H4 (cell line): ENCODE measurements at regions not wholly inside any gene's neighbourhood (a gene's known extent, or its start where the extent isn't known, plus 50 kb on each side); places are given as distances from the start of the nearest gene placed in this dataset.
A peak's percentile ranks its signal among the peaks of the same experiment; 100 is the strongest.

Source experiments
- DNase-seq: peaks from one replicate; pipeline ENCODE4 v3.0.0-alpha.2; 2015; ENCODE audit warnings: low spot score

- DNase-seq: no peak
These were observed 190.7 kb downstream of the HLX start for GRCh38 chr1:221069986-221070385.

DNA sequence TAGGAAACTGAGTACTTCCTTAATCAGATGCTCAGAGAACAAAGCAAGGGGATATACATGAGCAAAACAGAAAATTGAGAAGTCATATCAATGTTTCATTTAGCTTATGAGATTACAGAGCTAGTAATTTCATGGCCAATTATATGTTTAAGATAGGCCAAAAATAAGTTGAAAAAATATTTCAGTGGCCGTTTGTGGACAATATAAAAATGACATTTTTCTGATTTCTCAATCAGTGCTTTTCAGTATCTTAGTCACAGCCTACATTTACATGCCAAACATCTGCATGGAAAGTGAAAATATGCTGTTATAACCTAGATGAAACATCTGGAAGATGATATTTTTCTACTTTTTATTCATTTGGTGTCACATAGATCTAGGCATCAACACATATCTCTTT lies 192.5 kb downstream of the HLX start:
- no peak for DNase-seq

- no peak for DNase-seq
These were observed 193.0 kb downstream of the HLX start for GRCh38 chr1:221072214-221072613.

- DNase-seq: no peak
These were observed 195.1 kb downstream of the HLX start for GRCh38 chr1:221074332-221074731.

- DNase-seq: no peak
These were observed 196.7 kb downstream of the HLX start for GRCh38 chr1:221075911-221076310.

DNA sequence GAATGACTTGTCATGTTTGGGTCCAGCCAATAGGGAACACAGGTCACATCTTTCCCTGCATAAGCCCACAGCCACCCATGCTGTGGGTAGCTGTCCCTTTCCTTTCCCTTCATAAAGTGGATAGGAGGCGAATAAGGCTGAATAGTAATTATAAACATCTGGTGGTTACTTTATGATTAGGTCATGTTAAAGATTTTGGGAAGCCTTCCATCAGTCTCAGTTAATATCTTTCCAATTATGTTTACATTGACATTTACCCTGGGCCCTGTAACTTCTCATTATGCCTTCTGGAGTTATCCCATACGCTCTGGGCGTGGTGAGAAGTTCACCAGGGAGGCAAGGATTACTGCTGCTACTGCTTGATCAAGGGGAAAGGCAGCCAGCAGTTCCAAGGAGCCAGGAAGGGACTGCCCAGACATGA lies 197.2 kb downstream of the HLX start:
- DNase-seq: no peak

- DNase-seq: no peak
These were observed 199.2 kb downstream of the HLX start for GRCh38 chr1:221078260-221078965.

DNA sequence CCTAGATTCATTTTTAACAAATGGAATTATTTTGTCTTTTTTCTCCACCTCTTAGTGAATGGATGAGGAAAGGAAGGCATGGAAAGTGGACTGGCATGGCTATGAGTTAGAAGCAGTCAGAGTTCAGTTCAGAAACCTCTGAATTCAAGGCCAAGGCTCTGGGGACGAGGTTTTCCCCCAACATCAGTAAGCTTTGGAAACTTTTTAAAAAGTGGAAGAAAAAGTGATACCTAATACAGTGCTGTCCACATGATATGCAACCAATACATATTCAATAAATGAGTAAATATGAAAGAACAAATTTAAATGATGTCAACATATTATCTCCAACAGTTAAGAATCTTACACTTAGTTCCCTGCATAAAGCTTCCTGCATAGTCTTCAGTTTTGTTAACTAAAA lies 204.7 kb downstream of the HLX start:
- no peak for DNase-seq

DNA sequence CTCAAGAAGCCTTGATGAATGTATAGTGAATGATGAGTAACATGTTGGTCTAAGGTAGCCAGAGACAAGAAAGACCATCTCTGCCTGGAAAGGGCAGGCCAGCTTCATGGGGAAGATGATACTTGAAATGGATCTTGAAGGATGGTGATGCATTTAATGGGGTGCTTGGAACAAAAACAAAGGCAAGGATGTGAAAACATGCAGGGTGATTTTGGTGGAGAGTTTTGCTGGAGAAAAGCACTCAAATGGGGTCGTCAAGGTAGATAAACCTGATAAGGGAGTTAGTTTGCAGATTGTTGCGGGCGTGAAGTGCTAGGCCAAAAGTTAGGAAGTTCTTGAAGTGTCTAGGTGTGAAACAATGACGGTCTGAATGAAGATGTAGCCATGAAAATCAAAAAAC lies 205.4 kb downstream of the HLX start:
- no peak for DNase-seq

DNA sequence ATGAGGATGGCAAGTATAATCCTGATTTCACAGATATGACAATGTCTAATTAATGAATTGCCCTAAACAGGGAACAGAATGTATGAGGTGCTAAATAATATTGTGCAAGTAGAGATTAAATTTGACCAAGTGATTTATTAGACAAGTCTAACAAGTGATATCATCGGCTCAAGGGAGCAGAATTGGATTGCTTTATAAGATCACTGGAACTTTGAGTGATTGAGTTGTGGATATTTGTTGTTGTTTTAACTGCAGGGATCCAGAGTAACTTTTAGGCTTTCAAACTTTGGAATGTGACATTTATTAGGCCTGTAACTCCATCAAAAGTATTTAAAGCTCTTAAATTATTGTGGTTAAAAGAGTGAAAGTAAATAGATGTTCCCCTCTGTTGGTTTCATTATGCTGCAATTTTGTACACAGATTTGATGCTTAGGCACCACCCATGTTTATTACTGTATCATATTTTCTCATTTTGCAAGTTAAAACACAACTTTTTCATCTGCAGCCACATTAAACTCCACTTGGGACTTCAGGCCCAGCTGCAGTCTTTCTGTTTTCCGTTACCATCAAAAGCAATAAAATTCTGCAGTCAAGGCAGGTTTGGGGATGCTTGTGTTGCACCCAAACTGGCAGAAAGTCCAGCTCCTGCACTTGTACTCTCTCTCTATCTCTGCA lies 206.6 kb downstream of the HLX start:
- no peak for DNase-seq

DNA sequence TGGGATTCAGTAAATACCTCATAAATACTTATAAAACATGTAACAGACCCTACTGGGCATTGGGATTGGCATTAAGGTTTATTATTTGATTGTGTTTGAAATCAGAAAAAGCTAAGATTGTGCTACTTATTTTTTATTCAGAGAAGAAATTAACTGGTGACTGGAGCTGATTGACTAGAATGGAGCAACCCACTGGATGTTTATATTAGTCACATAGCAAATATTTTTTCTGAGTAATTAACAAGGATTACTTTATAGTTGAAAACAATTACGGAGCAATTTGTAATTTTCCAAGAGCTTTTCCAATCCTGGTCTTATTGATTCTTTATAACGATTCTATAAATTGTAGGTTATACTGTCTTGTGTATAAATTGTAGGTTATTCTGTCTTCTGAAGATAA lies 208.7 kb downstream of the HLX start:
- no peak for DNase-seq

DNA sequence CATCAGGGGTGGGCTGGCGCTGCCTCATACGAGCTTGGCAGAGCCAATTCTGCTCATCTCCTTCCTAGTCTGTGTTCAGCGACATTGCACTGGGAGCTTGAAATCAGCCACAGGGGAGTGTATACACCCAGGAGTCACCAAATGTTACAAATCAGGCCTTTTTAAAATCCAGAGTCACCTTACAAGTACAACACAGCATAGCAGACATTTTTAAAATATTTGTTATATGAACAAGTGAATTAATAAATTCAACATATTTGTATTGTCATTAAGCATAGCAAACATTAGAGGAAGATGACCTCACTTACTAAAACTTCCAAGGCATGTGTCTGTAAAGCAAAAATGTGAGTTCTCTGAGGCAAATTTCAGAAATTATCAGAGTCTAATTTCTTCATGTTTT lies 210.0 kb downstream of the HLX start:
- DNase-seq: no peak

DNA sequence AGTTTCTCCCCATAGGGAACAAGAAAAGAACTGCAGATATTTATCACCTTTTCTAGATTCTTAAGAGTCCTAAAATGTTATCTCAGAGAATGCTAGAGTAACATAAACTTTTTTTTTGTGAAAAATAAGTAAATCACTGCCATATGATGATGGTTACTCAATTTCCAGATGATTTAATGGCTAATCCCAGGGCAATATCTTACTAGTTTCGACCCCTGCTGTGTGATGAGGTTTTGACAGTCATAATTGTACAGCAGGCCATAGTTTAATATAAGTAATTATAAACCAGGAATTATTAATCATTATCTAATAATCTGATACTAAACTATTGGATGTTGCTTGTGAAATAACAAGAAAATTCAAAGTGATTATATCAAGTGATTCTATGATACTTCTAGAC lies 210.6 kb downstream of the HLX start:
- DNase-seq: no peak

GRCh38 chr1:221093903-221094791 lies 214.9 kb downstream of the HLX start:
- DNase-seq: peak; percentile 56

DNA sequence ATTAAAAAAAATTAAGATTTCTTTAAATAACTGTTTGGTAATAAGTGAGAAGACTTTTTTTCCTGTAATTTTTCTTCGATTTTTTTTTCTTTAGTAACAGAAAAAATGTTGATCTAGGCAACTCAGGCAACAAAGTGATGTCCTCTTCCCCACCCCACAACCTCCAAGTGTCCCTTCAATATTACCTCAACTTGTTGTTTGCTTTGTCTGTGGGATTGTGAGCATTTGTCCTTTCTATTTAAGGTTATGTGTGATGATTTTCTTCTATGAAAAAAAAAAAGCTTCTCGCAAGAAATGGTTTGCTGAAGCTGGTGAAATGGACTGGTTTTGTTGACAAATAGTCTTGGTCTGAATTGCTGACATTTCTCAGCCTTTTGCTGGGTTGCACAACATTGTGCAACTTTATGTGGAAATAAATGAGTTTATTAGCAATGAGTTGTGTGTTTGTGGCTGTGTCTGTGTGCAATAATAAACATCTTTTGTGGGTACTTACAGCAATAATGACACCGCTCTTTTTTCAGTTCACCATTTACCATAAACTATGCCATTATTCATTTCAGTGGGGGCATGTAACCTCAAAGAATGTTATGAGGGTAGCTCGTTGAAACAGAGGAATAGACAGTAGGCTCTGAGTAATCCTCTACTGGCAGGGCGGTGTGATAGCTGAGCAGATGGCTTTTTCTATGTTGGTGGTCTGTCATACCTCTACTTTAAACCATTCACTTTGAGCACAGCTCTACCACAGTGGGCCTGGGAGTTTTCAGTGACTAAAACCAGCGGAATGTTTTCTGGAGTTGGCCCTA lies 218.4 kb downstream of the HLX start:
- DNase-seq: peak; percentile 99

DNA sequence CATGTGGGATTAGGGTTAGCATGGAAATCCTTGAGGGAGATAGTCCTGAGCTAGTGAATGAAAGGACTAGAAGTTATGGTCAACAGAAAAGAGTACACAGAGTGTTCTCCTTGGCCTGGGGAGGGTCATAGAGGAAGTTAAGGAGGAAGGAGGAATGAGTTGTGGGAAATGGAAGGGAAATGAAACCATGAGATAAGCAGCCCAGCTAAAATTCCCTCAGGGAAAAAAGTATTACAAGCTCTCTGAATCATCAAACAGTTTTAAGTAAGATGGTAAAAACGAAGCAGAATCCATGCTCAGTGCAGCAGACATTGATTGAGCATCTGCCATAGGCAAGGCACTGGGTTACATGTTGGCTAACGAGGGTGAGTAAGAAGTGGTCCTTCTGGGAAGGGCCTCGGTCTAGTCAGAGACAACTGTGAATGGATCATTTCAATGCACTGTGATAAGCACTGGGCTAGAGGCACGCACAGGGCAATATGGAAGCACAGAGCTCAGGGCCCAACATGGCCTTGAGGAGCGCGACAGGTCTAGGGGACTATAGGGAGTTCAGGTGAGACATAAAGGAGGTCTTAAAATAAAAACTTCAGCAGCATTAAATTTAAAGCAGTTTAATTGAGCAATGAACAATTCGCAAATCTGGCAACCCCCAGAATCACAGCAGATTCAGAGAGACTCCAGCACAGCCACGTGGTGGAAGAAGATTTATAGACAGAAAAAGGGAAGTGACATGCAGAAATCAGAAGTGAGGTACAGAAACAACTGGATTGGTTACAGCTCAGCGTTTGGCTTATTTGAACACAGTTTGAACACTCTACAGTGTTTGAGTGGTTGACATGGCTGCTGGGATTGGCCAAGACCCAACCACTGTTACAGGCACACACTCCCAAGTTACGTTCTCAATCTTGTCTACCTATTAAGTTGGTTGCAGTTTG lies 219.5 kb downstream of the HLX start:
- DNase-seq: no peak

- DNase-seq: no peak
These were observed 220.7 kb downstream of the HLX start for GRCh38 chr1:221099747-221100595.

DNA sequence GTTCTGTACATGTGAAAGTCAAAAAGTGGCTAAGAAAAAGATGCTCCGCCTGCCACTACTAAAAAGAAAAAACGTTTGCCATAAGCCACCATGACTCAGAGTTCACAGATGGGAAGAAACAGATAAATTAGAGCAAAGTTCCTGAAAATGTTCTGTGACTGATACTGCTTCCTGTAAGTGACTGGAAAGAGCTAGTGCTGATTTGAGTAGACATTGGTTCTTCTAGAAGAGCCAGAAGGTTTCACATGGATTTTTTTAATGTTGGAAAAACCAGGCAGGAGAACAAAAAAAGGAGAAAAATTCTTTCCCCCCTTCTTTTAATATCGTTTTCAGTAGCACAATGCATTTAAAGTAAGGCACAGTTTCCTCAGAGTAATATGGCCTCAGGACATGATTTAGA lies 221.4 kb downstream of the HLX start:
- DNase-seq: peak; percentile 76

DNA sequence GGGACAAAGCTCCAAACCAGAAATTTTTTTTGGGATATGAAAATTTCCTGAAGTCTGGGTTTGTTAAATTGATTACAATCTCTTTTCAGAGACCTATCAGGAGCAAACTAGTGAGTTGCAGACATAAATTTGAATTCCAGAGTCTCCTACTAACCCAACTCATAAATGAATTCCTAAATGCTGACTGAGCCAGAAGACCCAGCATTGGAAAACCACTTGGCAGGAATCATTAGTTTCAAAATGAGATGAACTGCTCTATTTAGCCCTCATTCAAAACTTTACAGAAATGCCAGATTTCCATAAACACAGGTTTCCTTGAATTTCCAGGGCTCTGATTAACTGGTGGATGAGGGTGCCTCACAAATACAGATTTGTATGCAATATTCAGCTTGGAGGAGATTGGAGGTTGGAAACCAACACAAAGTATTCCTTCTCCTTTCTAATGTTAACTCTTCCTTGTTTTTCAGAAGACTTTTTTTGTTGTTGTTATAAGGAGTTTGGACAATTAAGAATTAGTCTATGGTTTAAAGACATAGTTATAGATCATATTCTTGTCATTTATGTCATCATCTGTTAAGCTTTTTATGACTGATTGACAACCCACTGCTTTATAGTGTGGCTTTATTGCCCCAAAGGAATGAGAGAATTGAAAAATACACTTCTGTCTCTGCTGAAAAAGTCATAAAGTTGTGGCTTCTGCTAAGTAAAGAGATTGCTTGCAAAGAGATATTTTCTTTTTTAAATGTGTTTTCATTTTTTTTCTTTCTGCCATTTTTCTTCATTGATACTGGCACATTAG lies 222.8 kb downstream of the HLX start:
- DNase-seq: no peak
